ENCODE measurements at regions not wholly inside any gene's neighbourhood (a gene's known extent, or its start where the extent isn't known, plus 50 kb on each side); places are given as distances from the start of the nearest gene placed in this dataset.

GRCh38 chr6:104630955-104631354 lies 228.8 kb downstream of the HACE1 start:
- Mint-ChIP-seq H3K4me1 (no peaks in the 10 kb centered on the region), H3K36me3 (no peaks in the 10 kb centered on the region), H3K9me3 (peaks cover 0 to 2% (median 0%) of the 10 kb centered on the region in 5 donors), H3K27ac (no peak overlapping the region), H3K4me3 (no peak overlapping the region), H3K27me3 (peaks cover 2 to 21% of the 10 kb centered on the region in 2 donors)
- Histone ChIP-seq H3K27ac (ENCODE audit: low read depth, low read length) (no peak overlapping the region), H3K36me3 (ENCODE audit: insufficient read depth, low read length) (no peaks in the 10 kb centered on the region), H3K4me3 (ENCODE audit: low read length) (no peak overlapping the region), H3K27me3 (ENCODE audit: insufficient read depth, low read length, poor library complexity, severe bottlenecking) (no peaks in the 10 kb centered on the region), H3K4me1 (ENCODE audit: insufficient read depth, low read length) (no peaks in the 10 kb centered on the region), H3K9me3 (ENCODE audit: low read length) (no peaks in the 10 kb centered on the region)
- DNase-seq, result no peak
- POLR2A ChIA-PET, result no interaction called here
- CTCF ChIA-PET, result no interaction called here

- Mint-ChIP-seq H3K9me3 (peaks cover 0 to 2% (median 0%) of the 10 kb centered on the region in 5 donors), H3K36me3 (no peaks in the 10 kb centered on the region), H3K27ac (no peak overlapping the region), H3K4me1 (no peaks in the 10 kb centered on the region), H3K27me3 (peaks cover 3 to 22% of the 10 kb centered on the region in 2 donors), H3K4me3 (no peak overlapping the region)
- Histone ChIP-seq H3K4me3 (ENCODE audit: low read length) (no peak overlapping the region), H3K9me3 (ENCODE audit: low read length) (no peaks in the 10 kb centered on the region), H3K4me1 (ENCODE audit: insufficient read depth, low read length) (no peaks in the 10 kb centered on the region), H3K27me3 (ENCODE audit: insufficient read depth, low read length, poor library complexity, severe bottlenecking) (no peaks in the 10 kb centered on the region), H3K36me3 (ENCODE audit: insufficient read depth, low read length) (no peaks in the 10 kb centered on the region), H3K27ac (ENCODE audit: low read depth, low read length) (no peak overlapping the region)
- no peak for DNase-seq
- CTCF ChIA-PET, result no interaction called here
- POLR2A ChIA-PET, result no interaction called here
These were observed 229.2 kb downstream of the HACE1 start for GRCh38 chr6:104630522-104630921.

GRCh38 chr6:104629826-104630225 lies 229.9 kb downstream of the HACE1 start:
- CTCF ChIA-PET, result no interaction called here
- H3K4me3 Mint-ChIP-seq, result no peak overlapping the region

DNA sequence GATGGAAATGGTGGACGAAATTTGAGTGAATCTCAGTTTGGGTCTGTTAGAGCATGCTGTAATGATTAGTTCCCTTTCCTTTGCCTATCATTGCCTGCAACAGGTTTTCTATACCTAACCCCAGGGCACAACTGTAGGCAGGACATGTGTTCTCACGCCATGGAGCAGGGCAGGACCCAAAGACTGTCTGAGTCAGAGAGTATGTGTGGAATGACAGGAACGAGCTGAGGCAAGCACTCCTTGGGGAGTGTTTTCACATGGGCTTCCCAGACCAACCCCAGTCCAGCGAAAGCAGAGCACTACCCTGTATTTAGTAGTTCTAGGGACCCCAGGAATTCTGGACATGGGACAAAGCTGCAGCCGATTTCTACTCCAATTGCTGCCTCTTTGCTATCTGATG lies 234.2 kb downstream of the HACE1 start:
- ChIA-PET CTCF (no interaction called here), POLR2A (no interaction called here)
- Histone ChIP-seq H3K4me3 (ENCODE audit: low read length) (no peak overlapping the region), H3K36me3 (ENCODE audit: insufficient read depth, low read length) (no peaks in the 10 kb centered on the region), H3K9me3 (ENCODE audit: low read length) (no peaks in the 10 kb centered on the region), H3K27me3 (ENCODE audit: insufficient read depth, low read length, poor library complexity, severe bottlenecking) (no peaks in the 10 kb centered on the region), H3K4me1 (ENCODE audit: insufficient read depth, low read length) (no peaks in the 10 kb centered on the region), H3K27ac (ENCODE audit: low read depth, low read length) (no peak overlapping the region)
- H3K27me3 Mint-ChIP-seq, result peaks cover 4 to 23% of the 10 kb centered on the region in 2 donors
- H3K4me1 Mint-ChIP-seq, result peaks cover 7 to 12% (median 10%) of the 10 kb centered on the region in 3 donors
- no peaks in the 10 kb centered on the region for H3K36me3 Mint-ChIP-seq
- no peak overlapping the region for H3K4me3 Mint-ChIP-seq
- no peak for DNase-seq
- H3K9me3 Mint-ChIP-seq, result peaks cover 0 to 2% (median 0%) of the 10 kb centered on the region in 5 donors
- no peak overlapping the region for H3K27ac Mint-ChIP-seq

More at GRCh38 chr6:104629826-104630225, 229.9 kb downstream of the HACE1 start:
- Histone ChIP-seq H3K27ac (ENCODE audit: low read depth, low read length) (no peak overlapping the region), H3K9me3 (ENCODE audit: low read length) (no peaks in the 10 kb centered on the region), H3K27me3 (ENCODE audit: insufficient read depth, low read length, poor library complexity, severe bottlenecking) (no peaks in the 10 kb centered on the region), H3K4me1 (ENCODE audit: insufficient read depth, low read length) (no peaks in the 10 kb centered on the region), H3K4me3 (ENCODE audit: low read length) (no peak overlapping the region), H3K36me3 (ENCODE audit: insufficient read depth, low read length) (no peaks in the 10 kb centered on the region)
- POLR2A ChIA-PET, result no interaction called here
- H3K27me3 Mint-ChIP-seq, result peaks cover 4 to 27% of the 10 kb centered on the region in 2 donors
- peaks cover 0 to 2% (median 0%) of the 10 kb centered on the region in 5 donors for H3K9me3 Mint-ChIP-seq
- H3K27ac Mint-ChIP-seq, result no peak overlapping the region
- no peaks in the 10 kb centered on the region for H3K36me3 Mint-ChIP-seq
- no peaks in the 10 kb centered on the region for H3K4me1 Mint-ChIP-seq
- no peak for DNase-seq

- no peak overlapping the region for H3K4me3 ChIP-seq (ENCODE audit: low read length)
- no peak overlapping the region for H3K27ac ChIP-seq (ENCODE audit: low read depth, low read length)
- DNase-seq, result no peak
- H3K27me3 ChIP-seq (ENCODE audit: insufficient read depth, low read length, poor library complexity, severe bottlenecking), result no peaks in the 10 kb centered on the region
- CTCF ChIA-PET, result no interaction called here
- Mint-ChIP-seq H3K27me3 (peaks cover 4 to 20% of the 10 kb centered on the region in 2 donors), H3K4me1 (peaks cover 8 to 15% (median 10%) of the 10 kb centered on the region in 3 donors), H3K4me3 (peak overlapping the region in 6 of 7 donors; percentile 33 to 76 (median 46)), H3K36me3 (no peaks in the 10 kb centered on the region), H3K27ac (no peak overlapping the region), H3K9me3 (no peaks in the 10 kb centered on the region)
- no peaks in the 10 kb centered on the region for H3K9me3 ChIP-seq (ENCODE audit: low read length)
- H3K36me3 ChIP-seq (ENCODE audit: insufficient read depth, low read length), result no peaks in the 10 kb centered on the region
- POLR2A ChIA-PET, result no interaction called here
- H3K4me1 ChIP-seq (ENCODE audit: insufficient read depth, low read length), result no peaks in the 10 kb centered on the region
These were observed 236.5 kb downstream of the HACE1 start for GRCh38 chr6:104623052-104623690.

- no peak overlapping the region for H3K4me3 ChIP-seq (ENCODE audit: low read length)
- no peaks in the 10 kb centered on the region for H3K4me1 ChIP-seq (ENCODE audit: insufficient read depth, low read length)
- Mint-ChIP-seq H3K27me3 (peaks cover 6 to 10% of the 10 kb centered on the region in 2 donors), H3K4me3 (no peak overlapping the region), H3K9me3 (no peaks in the 10 kb centered on the region), H3K4me1 (peaks cover 8 to 16% (median 10%) of the 10 kb centered on the region in 3 donors), H3K27ac (no peak overlapping the region), H3K36me3 (no peaks in the 10 kb centered on the region)
- H3K9me3 ChIP-seq (ENCODE audit: low read length), result no peaks in the 10 kb centered on the region
- no peak overlapping the region for H3K27ac ChIP-seq (ENCODE audit: low read depth, low read length)
- H3K27me3 ChIP-seq (ENCODE audit: insufficient read depth, low read length, poor library complexity, severe bottlenecking), result no peaks in the 10 kb centered on the region
- H3K36me3 ChIP-seq (ENCODE audit: insufficient read depth, low read length), result no peaks in the 10 kb centered on the region
- DNase-seq, result no peak
- CTCF ChIA-PET, result no interaction called here
- POLR2A ChIA-PET, result no interaction called here
These were observed 238.3 kb downstream of the HACE1 start for GRCh38 chr6:104621396-104621795.

DNA sequence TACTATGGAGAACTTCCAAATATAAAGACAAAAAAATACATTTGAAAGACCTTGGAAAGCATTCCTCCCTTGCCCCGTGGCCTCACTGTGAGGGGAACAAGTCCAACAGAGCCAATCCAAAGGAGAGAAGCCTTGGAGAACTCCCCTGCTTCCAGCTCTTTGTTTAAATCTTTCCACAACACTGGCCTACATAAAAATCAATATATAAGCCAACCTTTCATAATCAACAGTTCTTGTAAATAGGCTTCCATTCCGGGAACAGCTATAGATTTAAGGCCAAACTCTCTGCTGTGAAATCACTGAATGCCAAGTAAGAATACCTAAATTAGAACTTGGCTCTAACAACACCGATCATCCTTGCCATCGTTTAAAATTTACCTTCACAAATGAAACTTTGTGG lies 242.1 kb downstream of the HACE1 start:
- Histone ChIP-seq H3K27ac (ENCODE audit: low read depth, low read length) (no peak overlapping the region), H3K4me3 (ENCODE audit: low read length) (no peak overlapping the region), H3K36me3 (ENCODE audit: insufficient read depth, low read length) (no peaks in the 10 kb centered on the region), H3K27me3 (ENCODE audit: insufficient read depth, low read length, poor library complexity, severe bottlenecking) (no peaks in the 10 kb centered on the region), H3K9me3 (ENCODE audit: low read length) (no peaks in the 10 kb centered on the region), H3K4me1 (ENCODE audit: insufficient read depth, low read length) (no peaks in the 10 kb centered on the region)
- peaks cover 5 to 9% (median 9%) of the 10 kb centered on the region in 3 donors for H3K4me1 Mint-ChIP-seq
- DNase-seq, result no peak
- ChIA-PET POLR2A (no interaction called here), CTCF (no interaction called here)
- H3K27me3 Mint-ChIP-seq, result peaks cover 4 to 5% of the 10 kb centered on the region in 2 donors
- H3K36me3 Mint-ChIP-seq, result no peaks in the 10 kb centered on the region
- no peak overlapping the region for H3K27ac Mint-ChIP-seq
- H3K9me3 Mint-ChIP-seq, result no peaks in the 10 kb centered on the region
- no peak overlapping the region for H3K4me3 Mint-ChIP-seq

GRCh38 chr6:104614394-104614793 lies 245.3 kb downstream of the HACE1 start:
- no peaks in the 10 kb centered on the region for H3K36me3 ChIP-seq (ENCODE audit: insufficient read depth, low read length)
- POLR2A ChIA-PET, result no interaction called here
- CTCF ChIA-PET, result no interaction called here
- H3K4me3 ChIP-seq (ENCODE audit: low read length), result no peak overlapping the region
- H3K9me3 ChIP-seq (ENCODE audit: low read length), result no peaks in the 10 kb centered on the region
- DNase-seq, result no peak
- no peaks in the 10 kb centered on the region for H3K27me3 ChIP-seq (ENCODE audit: insufficient read depth, low read length, poor library complexity, severe bottlenecking)
- no peak overlapping the region for H3K27ac ChIP-seq (ENCODE audit: low read depth, low read length)
- Mint-ChIP-seq H3K9me3 (no peaks in the 10 kb centered on the region), H3K4me3 (no peak overlapping the region), H3K4me1 (peaks cover 5 to 9% (median 8%) of the 10 kb centered on the region in 3 donors), H3K36me3 (no peaks in the 10 kb centered on the region), H3K27me3 (peaks cover 4 to 5% of the 10 kb centered on the region in 2 donors), H3K27ac (no peak overlapping the region)
- H3K4me1 ChIP-seq (ENCODE audit: insufficient read depth, low read length), result no peaks in the 10 kb centered on the region
